GM12873 (cell line): ENCODE measurements at regions not wholly inside any gene's neighbourhood (a gene's known extent, or its start where the extent isn't known, plus 50 kb on each side); places are given as distances from the start of the nearest gene placed in this dataset.

Experiments used
- CTCF ChIP-seq: IDR thresholded peaks from 2 replicates; pipeline ENCODE4 v1.5.1; 2012; ENCODE audit warnings: low read depth, mild to moderate bottlenecking, moderate library complexity, low read length, control low read depth; ENCODE audit not compliant: insufficient read depth; ENCODE audit errors: missing control alignments

DNA sequence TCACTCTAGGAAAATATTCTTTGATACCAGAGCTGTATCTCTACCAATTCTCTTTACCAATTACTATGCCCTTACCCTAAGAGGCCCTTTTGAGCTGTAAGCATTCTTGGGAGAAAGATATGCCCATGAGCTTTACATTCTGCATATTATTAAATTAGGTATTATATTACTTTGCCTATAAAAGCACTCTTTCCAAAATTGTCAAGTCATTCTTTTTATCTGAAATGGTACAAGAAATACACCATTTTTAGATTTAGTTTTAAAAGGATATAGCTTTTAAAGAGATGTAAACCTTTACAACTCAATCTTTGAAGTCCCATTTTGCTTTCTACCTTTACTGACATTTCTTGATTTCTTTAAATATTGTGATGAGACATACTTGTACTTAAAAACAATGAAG, 343.5 kb downstream of the C12orf50 start:
- TF ChIP-seq CTCF: no peak

DNA sequence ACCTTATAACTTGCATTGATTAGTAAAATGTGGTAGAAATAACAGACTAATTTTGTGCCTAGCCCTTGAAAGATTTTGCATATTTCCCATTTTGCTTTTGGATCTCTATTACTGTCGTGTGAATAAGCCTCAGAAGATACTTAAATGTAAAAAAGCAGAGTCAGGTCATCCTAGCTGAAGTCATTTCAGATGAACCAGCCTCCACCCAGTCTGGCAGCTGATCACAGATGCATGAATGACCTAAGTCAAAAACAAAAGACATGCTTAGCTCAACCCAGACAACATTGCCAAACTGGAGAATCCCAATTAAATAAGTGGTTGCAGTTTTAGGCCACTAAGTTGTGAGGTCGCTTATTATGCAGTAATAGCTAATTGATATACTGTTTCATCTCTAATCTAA, 349.9 kb downstream of the C12orf50 start:
- TF ChIP-seq CTCF: no peak

DNA sequence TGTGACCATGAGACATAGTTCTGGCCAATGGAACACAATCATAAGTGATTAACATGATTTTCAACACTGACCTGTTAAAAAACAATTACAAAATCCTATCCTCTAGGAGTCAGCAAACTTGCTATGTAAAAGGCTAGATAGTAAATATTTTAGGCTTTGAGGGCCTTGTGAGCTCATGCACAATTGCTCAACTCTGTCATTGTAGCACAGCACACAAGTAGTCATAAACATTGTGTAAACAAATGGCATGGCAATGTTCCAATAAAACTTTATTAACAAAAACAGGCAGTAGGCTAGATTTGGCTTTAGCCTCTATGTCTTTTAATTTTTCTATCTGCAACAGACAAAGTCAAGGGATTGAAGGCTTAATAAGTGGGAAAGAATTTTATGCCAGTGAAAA, 350.7 kb downstream of the C12orf50 start:
- TF ChIP-seq CTCF: no peak

- TF ChIP-seq CTCF: no peak
Measured at GRCh38 chr12:87676731-87677130, 352.5 kb downstream of the C12orf50 start.

DNA sequence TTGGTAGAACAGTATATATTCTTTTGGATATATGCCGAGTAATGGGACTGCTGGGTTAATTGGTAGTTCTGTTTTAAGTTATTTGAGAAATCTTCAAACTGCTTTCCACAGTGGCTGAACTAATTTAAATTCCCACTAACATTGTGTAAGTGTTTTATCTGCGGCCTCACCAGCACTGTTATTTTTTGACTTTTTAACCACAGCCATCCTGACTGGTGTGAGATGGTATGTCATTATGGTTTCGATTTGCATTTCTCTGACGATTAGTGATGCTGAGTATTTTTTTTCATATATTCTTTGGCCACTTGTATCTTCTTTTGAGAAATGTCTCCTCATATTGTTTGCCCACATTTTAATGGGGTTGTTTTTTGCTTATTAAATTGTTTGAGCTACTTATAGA, 357.4 kb downstream of the C12orf50 start:
- TF ChIP-seq CTCF: no peak

GRCh38 chr12:87670448-87670847, 358.8 kb downstream of the C12orf50 start:
- no peak for TF ChIP-seq CTCF

DNA sequence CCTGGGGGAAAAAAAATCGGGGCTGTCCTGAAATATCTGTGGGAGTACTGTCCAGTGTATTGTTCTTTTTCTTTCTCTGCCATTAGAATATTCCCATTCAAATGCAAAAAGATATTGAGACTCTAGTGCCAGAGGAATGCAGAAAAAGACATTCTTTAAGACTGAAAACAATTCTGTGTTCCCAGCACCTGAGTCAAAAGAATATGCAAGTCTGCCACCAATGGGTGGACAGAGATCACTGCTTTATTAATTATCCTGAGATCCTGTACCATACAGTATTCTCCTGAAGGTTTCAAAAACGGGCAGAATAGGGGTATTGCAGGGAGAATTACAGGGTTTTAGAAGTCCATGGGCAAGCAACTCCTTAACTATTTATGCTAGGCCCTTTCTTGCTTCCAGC, 361.8 kb downstream of the C12orf50 start:
- no peak for TF ChIP-seq CTCF
